NCI-H446 (cell line): ENCODE measurements at regions not wholly inside any gene's neighbourhood (a gene's known extent, or its start where the extent isn't known, plus 50 kb on each side); places are given as distances from the start of the nearest gene placed in this dataset.
"Not testable (repeated sequence)": the region's sequence is repeated elsewhere in the genome, so short reads cannot be mapped to it uniquely, and the experiment has no call there.

Source experiments
- DNase-seq, 2 experiments: peaks; one replicate each; lab custom pipeline; 2025; lab: John Stamatoyannopoulos, UW

DNA sequence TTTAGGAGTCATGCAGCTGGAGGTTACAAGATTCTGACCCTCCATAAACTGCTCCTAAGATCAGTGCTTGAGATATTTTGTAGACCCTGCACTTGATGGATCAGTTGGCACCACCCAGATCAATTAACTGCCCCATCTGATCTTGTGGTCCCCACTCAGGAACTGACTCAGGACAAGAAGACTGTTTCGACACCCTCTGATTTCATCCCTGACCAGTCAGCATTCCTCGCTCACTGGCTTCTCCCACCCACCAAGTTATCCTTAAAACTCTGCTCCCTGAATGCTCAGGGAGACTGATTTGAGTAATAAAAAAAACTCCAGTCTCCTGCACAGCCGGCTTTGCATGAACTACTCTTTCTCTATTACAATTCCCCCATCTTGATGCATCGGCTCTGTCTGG lies 360.2 kb downstream of the GALC start:
- DNase-seq = no peak

GRCh38 chr14:87630846-87631245 lies 362.1 kb downstream of the GALC start:
- peak in 1 of 2 experiments; percentile 14 for DNase-seq

DNA sequence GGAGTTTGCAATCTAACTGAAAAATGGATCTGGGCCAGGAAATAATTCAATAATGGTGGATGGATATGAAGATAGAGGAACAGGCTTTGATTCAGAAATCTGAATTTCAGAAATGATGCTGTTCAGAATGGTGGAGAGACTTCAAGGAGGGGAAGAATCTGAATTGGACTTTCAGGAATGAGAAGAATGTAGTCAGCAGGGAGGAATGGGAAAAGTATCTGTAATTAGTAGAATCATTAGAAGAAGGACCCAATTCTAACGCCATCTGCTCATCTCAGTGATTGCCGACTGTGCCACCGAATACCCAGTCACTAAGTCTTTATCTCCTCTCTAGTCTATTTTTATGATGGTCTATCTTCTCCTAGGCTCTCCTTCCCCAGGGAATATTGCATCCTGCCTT lies 363.2 kb downstream of the GALC start:
- peak in 1 of 2 experiments; percentile 22 for DNase-seq

- DNase-seq = no peak
Measured at GRCh38 chr14:87628780-87629179, 364.2 kb downstream of the GALC start.

- DNase-seq = peak; percentile 25 to 65
Measured at GRCh38 chr14:87628129-87628528, 364.9 kb downstream of the GALC start.

DNA sequence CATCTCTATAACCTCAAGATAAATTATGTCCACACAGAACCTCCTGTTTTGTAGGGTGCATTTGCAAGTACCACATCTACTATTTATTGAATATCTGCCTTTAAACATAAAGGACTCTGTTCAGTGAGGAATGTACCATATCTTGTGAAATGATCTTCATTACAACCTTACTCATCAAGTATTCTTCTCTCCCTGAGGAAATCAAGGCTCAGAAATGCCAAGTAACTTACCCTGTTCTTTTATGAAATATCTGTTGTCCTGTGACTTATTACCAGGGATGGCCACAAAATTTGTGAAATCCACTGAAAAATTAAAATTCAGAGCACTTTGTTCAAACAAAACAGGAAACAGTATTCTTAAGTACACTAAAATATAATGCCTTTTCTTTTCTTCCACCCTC lies 366.7 kb downstream of the GALC start:
- no peak for DNase-seq

DNA sequence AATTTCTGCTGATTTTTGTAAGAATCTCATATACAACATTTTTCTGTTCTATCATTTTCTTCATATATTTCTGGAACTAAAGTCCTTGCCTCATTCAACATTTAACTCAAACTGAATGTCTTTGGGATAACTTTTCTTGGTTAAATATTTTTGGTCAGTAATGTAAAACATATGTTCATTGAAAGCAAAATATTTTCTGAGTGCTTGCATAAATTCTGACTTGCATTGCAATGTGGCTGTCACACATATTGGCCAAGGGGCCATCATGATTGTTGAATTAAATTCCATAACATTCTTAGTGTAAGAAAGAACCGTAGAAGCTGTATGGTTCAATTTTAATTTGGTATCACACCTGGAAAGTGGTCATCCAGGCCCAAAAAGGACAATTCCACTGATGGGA lies 369.4 kb downstream of the GALC start:
- DNase-seq = no peak

DNA sequence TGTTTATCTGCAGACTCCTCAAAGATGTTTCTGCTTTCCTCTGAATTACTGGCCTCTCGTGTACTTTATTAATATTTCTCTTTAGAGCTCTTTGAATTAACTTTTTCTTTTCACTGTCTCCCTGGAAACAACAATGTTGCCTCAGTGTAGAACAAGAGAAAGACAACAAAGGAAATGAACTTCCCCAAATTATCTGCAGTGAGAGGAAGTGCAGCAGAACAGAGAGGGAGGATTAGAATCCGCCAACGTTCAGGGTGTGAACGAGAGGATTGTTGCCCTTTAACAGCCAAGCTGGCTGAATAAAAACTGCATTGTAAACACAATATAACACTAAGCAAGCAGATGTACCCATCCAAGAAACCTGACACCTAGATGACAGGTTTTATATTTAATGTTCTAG lies 375.9 kb downstream of the GALC start:
- no peak for DNase-seq

DNA sequence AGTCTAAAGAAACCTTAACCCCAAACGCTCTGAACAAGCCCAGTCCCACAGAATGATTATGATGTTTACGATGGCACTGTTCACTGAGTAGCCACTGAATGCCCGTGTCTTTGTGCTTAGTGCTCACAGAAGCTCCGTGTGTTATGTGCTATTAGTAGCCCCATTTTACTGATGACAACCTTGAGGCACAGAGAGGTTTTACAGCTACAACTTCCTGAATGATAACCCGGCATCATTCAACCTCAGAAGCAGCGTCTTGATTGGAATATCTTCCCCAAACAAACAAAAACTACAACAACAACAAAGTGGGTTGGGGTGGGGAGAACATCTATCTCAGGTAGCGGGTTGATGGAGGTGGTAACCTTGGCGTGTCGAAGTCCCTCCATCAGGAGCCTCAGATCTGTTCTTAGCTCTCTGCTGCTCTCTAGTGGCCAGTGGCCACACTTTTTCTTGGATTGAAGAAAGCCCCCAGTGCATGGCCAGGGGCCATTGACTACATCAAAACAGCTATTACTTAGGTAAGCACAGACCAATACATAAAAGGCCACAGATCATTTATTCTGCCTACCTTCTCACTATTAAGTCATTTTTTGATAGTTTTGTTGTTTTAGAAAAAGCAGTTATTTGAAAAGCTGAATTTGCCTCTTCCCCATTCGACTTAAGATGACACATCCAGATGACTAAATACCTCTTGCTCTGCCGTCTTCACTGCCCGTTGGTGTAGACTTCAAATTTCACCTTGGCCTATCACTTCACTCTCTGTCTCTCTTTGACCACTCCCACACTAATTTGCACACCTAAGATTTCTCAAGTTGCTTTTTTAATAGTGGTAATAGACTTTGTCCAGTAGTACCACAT lies 376.9 kb downstream of the GALC start:
- DNase-seq = peak; percentile 71 to 85

GRCh38 chr14:87615047-87615446 lies 377.9 kb downstream of the GALC start:
- no peak for DNase-seq

DNA sequence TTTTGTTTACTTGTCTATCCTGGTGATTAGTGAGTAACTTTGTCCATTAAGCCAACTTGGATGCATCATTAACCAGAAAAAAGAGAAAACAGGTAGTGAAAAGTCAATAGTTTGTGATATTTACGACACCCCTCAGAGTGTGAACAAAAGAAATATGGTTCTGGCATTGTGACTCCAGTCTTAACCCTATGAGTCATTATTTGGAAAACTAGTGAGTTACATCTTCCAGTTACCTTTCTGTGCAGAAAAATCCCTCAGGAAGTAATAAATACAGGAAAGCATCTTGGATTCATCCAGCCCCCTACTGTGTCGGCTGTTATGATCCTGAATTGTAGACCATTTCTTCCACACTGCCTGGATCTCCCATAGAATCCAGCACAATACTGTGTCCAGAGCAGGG lies 379.1 kb downstream of the GALC start:
- peak in 1 of 2 experiments; percentile 9 for DNase-seq

DNA sequence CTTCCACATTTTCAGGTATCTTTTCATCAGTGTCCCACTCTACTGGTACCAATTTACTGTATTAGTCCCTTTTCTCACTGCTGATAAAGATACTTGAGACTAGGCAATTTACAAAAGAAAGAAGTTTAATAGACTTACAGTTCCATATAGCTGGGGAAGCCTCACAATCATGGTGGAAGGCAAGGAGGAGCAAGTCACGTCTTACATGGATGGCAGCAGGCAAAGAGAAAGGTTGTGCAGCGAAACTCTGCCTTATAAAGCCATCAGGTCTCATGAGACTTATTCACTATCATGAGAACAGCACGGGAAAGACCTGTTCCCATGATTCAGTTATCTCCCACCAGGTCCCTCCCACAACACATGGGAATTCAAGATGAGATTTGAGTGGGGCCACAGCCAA lies 385.9 kb downstream of the GALC start:
- DNase-seq = not testable (repeated sequence)

GRCh38 chr14:87601036-87601435 lies 391.9 kb downstream of the GALC start:
- DNase-seq = no peak

GRCh38 chr14:87600240-87600639 lies 392.7 kb downstream of the GALC start:
- no peak for DNase-seq

- DNase-seq = no peak
Measured at GRCh38 chr14:87581298-87581697, 411.7 kb downstream of the GALC start.

DNA sequence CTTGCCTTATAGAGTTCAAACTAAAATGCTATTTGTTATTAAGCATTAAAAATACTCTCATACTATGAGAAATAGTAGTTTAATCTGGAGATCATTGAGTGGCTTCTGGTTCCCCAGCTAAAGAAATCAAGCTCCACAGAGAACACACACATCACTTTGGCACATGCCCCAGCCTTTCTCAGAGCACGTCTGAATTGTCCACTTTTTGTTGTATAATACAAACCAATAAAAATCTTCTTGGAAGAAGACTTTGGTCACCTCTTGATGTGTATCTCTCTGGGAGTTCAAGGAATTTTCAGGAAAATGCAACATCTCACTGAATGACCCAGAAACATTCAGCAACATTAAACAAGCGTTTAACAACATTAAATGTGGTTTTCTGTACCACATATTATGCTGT lies 413.9 kb downstream of the GALC start:
- no peak for DNase-seq

- no peak for DNase-seq
Measured at GRCh38 chr14:87575378-87575777, 417.6 kb downstream of the GALC start.

- DNase-seq = no peak
Measured at GRCh38 chr14:87573591-87573990, 419.4 kb downstream of the GALC start.

DNA sequence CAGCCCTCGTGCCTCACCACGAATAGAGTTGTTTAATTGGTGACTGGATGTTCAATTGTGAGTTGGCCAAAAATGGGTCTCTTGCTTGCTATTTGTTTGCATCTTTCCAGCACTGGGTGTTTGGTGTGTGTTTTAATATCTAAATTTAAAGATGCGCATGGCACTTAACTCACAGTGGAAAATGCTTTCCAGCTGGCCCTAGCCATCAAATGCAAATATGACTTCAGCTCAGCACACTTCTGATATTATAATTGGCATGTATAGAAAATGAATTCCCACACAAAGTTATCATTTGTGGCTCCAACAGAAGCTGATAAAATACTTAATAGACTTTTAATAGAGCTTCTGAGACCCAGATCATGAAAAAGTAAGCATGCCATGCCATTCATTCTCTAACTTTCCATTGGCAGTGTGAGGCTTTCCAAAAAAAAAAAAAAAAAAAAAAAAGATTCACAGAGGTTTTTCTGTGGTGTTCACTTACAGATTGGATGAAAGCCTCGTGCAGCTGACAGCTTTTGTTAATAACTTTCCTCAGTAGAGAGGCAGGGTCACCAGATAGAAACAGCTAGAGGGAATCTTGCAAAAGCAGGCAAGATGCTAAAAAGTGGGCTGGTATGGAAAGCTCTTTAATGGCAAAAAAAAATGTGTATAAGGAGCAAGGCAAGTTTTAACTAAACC lies 425.2 kb downstream of the GALC start:
- peak; percentile 49 to 61 for DNase-seq

DNA sequence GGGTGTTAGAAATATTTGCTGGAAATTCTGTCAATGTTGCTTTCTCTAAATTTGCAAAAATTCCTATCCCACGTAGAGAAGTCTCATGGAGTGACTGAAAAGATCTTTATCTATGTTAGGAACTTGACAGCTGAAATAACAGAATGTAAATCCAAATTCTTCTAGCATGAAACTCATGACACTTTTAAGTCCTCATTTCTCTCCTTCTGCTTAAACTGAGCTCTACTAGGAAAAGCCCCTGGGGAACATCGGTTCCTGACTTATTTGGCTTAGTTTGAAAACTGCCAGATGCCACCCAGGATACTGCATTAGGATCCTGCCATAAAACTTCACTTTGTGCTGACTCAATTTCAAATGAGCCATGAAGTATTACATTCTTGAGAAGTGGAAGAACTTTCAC lies 426.0 kb downstream of the GALC start:
- DNase-seq = peak; percentile 64 to 88

DNA sequence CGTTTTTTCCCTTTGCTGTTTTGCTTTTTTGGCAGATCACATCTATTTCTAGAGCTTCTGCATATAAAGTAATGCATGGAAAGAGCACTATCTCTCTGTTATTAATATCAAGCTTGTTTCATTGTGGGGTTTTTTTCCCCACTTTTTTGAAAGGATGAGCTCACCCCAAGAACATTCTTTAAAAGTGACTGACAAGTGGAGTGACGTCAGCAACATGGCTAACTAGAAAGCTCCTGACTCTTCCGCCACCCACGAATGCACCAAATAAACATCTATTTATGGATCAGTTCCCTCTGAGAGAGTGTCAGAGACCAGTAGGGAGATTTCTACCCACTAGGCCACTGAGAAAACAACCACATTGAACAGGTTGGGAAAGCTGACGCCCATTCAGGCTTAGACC lies 445.4 kb downstream of the GALC start:
- DNase-seq = no peak

DNA sequence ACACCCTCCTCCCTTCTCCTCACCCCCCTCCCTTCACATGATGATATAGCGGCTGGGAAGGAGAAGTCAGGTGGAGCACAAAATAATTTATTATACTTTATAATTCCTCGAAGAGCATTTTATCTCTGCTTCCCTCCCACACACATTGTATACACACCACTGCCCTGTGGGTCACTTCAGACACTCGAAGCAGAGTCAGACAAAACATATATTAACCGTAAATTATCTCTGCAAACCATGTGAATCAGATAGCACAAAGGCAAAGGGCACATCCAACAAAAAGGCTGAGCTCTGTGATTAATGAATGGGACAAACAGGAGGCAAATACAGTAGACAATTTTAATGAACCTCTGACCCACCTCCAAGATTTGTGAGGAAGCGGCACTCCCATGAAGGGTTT lies 450.7 kb downstream of the GALC start:
- DNase-seq = no peak

DNA sequence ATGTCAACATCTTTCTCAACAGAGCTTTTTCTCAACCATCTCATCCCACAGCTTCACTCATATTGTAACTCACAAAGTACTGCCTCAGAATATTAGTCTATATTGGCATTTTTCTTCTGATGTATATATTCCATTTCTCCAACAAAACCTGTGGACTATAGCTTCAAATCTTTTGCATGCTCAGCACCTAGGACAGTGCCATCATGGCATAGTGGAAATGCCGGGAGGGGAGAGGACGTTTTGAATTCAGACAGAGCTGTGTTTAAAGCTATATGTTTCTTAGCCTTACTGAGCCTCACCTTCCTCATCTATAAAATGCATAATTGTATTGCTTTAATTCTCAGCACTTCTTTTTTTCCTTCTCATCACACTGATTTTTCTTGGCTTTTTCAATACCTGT lies 452.6 kb downstream of the GALC start:
- no peak for DNase-seq

DNA sequence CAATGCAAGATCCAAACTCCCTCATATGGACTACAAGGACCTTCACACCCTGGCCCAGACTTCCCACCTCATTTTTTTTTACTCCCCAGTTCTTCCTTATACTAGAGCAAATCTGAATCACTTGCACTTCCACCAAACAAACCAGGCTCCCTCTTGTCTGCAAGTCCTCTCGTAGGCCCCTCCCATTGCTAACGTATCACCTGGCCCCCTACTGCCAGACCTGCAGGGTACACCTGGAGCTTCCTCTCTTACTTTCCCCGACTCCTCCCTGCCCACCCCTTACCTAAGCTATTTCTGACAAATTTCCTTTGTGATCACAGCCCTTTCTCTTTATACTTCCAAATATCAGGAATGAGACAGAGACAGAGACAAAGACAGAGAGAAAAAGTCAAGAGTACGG lies 463.9 kb downstream of the GALC start:
- no peak for DNase-seq
